Cardiac muscle cell (in vitro differentiated cells and primary cell): ENCODE measurements at regions not wholly inside any gene's neighbourhood (a gene's known extent, or its start where the extent isn't known, plus 50 kb on each side); places are given as distances from the start of the nearest gene placed in this dataset.
"Not testable (repeated sequence)": the region's sequence is repeated elsewhere in the genome, so short reads cannot be mapped to it uniquely, and the experiment has no call there.

Experiments used
- DNase-seq, 2 donors: peaks; one replicate each; pipeline versions ENCODE4 v3.0.0 to v3.0.0-alpha.2; 2010 to 2017; ENCODE audit warnings: low read depth in 1 of 2, low spot score in 1 of 2
- H3K27ac ChIP-seq: fragments of 200-600 bp; sonication (generic); 2 replicates; pipeline ENCODE4 v1.5.1; 2016
- H3K27me3 ChIP-seq: fragments of 200-600 bp; sonication (generic); 2 replicates; pipeline ENCODE4 v1.6.0; 2016; ENCODE audit warnings: control low read depth
- H3K36me3 ChIP-seq: fragments of 200-600 bp; sonication (generic); 2 replicates; pipeline ENCODE4 v1.5.1; 2016; ENCODE audit warnings: control low read depth
- H3K4me1 ChIP-seq: fragments of 200-600 bp; sonication (generic); 2 replicates; pipeline ENCODE4 v1.8.1; 2017; ENCODE audit warnings: low read depth, mild to moderate bottlenecking, mixed run types
- H3K4me3 ChIP-seq: fragments of 200-600 bp; sonication (generic); 2 replicates; pipeline ENCODE4 v1.5.1; 2016; ENCODE audit warnings: mild to moderate bottlenecking
- H3K9me3 ChIP-seq: fragments of 200-600 bp; sonication (generic); 2 replicates; pipeline ENCODE4 v1.5.1; 2017; ENCODE audit warnings: low read depth, mild to moderate bottlenecking, control low read depth
- TF ChIP-seq, protein P1 (sequence below): IDR thresholded peaks from 2 replicates; pipeline ENCODE4 v1.5.1; 2012; ENCODE audit warnings: low read depth, mild to moderate bottlenecking, low read length

DNA sequence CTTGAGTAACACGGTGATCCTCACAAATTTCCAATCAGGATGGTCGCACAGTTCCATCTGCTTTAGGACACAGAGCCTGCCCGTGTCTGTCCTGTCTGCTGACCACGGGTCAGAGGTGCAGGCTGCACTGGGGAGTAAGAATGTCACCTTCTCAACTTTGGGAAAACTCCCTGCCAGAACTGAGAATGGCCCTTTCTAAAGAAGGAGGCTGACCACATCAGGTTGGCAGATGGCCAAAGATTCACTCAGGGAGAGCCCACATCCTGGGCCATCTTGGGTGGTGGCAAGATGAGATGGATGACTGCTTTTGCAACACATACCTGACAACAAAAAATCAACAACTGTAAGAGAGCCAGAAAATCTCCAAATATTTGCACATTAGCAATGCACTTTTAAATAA is 101.9 kb downstream of the IGLL1 start:
- Histone ChIP-seq H3K27ac (no peak overlapping the region), H3K27me3 (no peaks in the 10 kb centered on the region), H3K9me3 (no peaks in the 10 kb centered on the region), H3K4me3 (no peak overlapping the region), H3K4me1 (no peaks in the 10 kb centered on the region), H3K36me3 (no peaks in the 10 kb centered on the region)
- TF ChIP-seq, protein P1, sequence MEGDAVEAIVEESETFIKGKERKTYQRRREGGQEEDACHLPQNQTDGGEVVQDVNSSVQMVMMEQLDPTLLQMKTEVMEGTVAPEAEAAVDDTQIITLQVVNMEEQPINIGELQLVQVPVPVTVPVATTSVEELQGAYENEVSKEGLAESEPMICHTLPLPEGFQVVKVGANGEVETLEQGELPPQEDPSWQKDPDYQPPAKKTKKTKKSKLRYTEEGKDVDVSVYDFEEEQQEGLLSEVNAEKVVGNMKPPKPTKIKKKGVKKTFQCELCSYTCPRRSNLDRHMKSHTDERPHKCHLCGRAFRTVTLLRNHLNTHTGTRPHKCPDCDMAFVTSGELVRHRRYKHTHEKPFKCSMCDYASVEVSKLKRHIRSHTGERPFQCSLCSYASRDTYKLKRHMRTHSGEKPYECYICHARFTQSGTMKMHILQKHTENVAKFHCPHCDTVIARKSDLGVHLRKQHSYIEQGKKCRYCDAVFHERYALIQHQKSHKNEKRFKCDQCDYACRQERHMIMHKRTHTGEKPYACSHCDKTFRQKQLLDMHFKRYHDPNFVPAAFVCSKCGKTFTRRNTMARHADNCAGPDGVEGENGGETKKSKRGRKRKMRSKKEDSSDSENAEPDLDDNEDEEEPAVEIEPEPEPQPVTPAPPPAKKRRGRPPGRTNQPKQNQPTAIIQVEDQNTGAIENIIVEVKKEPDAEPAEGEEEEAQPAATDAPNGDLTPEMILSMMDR = no peak
- DNase-seq = peak in 1 of 2 donors; percentile 16

DNA sequence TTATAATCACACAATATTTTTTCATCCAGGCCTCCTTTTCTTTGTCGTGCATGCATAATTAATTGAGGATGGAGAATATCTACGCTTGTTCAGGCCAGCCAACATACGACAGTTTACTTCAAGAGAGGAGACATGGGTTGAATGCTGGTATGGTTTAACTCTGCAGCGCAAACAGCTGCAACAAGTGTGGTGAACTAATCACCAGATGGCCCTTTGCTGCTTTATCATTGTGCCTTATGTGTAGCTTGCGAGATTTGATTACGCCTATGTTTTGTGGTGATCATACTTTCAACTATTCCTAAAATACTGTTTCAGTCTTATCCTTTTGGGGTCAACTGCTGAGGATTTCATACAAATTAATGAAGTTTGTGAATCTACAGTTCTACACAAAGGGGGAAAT is 105.6 kb downstream of the IGLL1 start:
- not testable (repeated sequence) for DNase-seq, H3K9me3 ChIP-seq, H3K4me3 ChIP-seq, H3K27me3 ChIP-seq, H3K27ac ChIP-seq, H3K36me3 ChIP-seq, H3K4me1 ChIP-seq

DNA sequence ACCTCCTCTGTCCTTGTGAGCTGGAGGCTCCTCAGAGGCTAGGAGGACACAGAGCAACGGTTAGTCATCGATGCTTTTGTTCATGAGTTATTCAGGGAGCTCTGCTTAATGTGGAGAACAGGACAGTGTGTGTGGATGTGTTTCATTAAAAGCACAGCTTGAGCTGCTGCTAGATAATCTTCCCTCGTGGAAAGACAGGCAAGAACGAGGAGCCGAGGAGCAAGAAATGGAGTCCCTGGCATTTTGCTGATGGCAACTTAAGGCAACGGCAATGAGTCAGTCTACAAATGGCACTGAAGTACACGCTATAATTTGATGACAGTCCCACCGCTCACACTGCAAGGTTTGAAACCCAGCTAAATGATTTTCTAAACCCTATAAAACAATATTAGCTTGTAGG is 106.2 kb downstream of the IGLL1 start:
- TF ChIP-seq, protein P1 = no peak
- Histone ChIP-seq H3K4me1 (no peaks in the 10 kb centered on the region), H3K36me3 (no peaks in the 10 kb centered on the region), H3K27ac (no peak overlapping the region), H3K27me3 (no peaks in the 10 kb centered on the region), H3K9me3 (no peaks in the 10 kb centered on the region), H3K4me3 (no peak overlapping the region)
- DNase-seq = no peak

DNA sequence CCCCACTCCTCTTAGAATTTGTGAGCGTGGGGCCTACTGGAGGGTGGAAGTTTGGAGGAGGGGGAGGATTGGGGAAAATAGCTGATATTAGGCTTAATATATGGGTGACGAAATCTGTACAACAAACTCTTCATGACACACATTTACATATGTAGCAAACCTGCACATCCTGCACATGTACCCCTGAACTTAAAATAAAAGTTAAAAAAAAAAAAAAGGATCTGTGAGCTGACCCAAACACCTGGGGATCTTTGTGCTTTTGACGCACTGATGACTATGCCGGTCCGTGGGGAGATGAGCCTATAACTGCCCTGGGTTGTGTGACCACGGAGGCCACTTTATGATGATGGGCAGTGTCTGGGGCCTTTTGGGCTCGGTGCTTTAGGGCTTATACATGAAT is 107.7 kb downstream of the IGLL1 start:
- not testable (repeated sequence) for H3K9me3 ChIP-seq, H3K4me1 ChIP-seq, DNase-seq, H3K4me3 ChIP-seq, H3K27me3 ChIP-seq, H3K36me3 ChIP-seq, H3K27ac ChIP-seq

DNA sequence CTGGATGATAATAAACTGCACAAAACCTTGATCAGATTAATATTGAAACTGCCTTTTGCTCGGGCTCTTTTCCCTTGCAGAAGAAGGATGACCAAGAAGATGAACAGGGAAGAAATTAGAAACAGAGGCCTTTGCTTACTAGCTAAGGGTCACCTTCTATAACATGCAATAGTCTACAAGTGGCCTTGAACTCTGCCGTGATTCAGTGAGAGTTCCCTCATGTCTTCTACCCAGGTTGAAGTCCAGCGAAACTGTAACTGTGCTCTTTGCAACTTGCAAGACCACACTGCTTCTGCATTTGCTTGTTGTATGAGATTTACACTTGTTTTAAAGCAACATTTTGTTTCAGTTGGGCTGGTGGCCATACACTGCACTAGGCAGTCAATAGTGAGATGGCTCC is 108.4 kb downstream of the IGLL1 start:
- H3K36me3 ChIP-seq = no peaks in the 10 kb centered on the region
- TF ChIP-seq, protein P1 = no peak
- no peaks in the 10 kb centered on the region for H3K27me3 ChIP-seq
- H3K27ac ChIP-seq = no peak overlapping the region
- H3K4me3 ChIP-seq = no peak overlapping the region
- H3K9me3 ChIP-seq = no peaks in the 10 kb centered on the region
- H3K4me1 ChIP-seq = no peaks in the 10 kb centered on the region
- no peak for DNase-seq

DNA sequence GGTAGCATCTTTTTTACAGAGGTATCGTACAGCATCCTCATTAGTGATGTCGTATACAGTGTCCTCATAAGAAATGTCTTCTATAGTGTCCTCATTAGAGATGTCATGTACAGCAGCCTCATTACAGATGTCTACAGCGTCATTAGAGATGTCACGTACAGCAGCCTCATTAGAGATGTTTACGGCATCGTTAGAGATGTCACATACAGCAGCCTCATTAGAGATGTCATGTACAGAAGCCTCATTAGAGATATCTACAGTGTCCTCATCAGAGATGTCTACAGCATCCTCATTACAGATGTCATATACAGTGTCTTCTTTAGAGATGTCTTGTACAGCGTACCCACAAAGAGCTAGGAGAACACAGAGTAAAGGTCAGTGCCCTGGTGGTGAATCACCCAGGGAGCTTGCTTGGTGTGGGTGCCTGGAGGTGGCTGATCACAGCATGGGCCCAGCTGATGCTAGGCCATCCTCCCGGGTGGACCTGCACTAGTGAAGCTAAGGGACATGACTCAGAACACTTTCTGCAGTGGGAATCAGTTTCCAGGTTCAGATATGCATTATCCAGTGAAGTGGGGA is 109.2 kb downstream of the IGLL1 start:
- no peak overlapping the region for H3K27ac ChIP-seq
- no peaks in the 10 kb centered on the region for H3K27me3 ChIP-seq
- H3K9me3 ChIP-seq = no peaks in the 10 kb centered on the region
- TF ChIP-seq, protein P1 = no peak
- no peaks in the 10 kb centered on the region for H3K4me1 ChIP-seq
- no peaks in the 10 kb centered on the region for H3K36me3 ChIP-seq
- no peak overlapping the region for H3K4me3 ChIP-seq
- DNase-seq = no peak
